Testis (tissue), 2 donors: ENCODE measurements at regions not wholly inside any gene's neighbourhood (a gene's known extent, or its start where the extent isn't known, plus 50 kb on each side); places are given as distances from the start of the nearest gene placed in this dataset.

Experiments
- DNase-seq: peaks from one replicate; pipeline ENCODE4 v3.0.0-alpha.2; 2019
- H3K27ac ChIP-seq, 2 donors: fragments of 200-600 bp; sonication (generic); one replicate each; pipeline ENCODE4 v1.5.1; 2019
- H3K27me3 ChIP-seq: fragments of 200-600 bp; sonication (generic); one replicate; pipeline ENCODE4 v1.5.1; 2019
- H3K36me3 ChIP-seq: fragments of 200-600 bp; sonication (generic); one replicate; pipeline ENCODE4 v1.5.1; 2017; ENCODE audit warnings: low read depth; ENCODE audit errors: missing control alignments
- H3K4me1 ChIP-seq: fragments of 200-600 bp; sonication (generic); one replicate; pipeline ENCODE4 v1.5.1; 2019
- H3K4me3 ChIP-seq, 2 donors: fragments of 200-600 bp; sonication (generic); one replicate each; pipeline ENCODE4 v1.5.1; 2017 to 2019
- H3K9me3 ChIP-seq: fragments of 200-600 bp; sonication (generic); one replicate; pipeline ENCODE4 v1.5.1; 2017
- POLR2A ChIP-seq: fragments of 450-650 bp; IDR thresholded peaks from one replicate; pipeline ENCODE4 v1.6.1; 2017; ENCODE audit warnings: antibody characterized with exemption, mild to moderate bottlenecking, moderate library complexity
- WGBS, 2 donors: methylation state at CpG; one replicate each; pipeline ENCODE4 v1.1.5; 2018; 5-methylcytosine and 5-hydroxymethylcytosine counted together
- intact Hi-C: fragments of 100-400 bp; cut with DNase I; formaldehyde crosslinking; loops from one replicate; pipeline ENCODE4 v1.15.1; 2023; ENCODE audit warnings: low total_unique reads
- TF ChIP-seq, protein P1 (sequence below), 3 experiments: fragments of 450-650 bp in 2 of 3; fragments of 200-600 bp in 1 of 3; sonication (generic) in 1 of 3; IDR thresholded peaks; one replicate each; pipeline ENCODE4 v1.5.1; 2016 to 2019; ENCODE audit warnings: antibody characterized with exemption in 3 of 3, mild to moderate bottlenecking in 2 of 3, moderate library complexity in 1 of 3

DNA sequence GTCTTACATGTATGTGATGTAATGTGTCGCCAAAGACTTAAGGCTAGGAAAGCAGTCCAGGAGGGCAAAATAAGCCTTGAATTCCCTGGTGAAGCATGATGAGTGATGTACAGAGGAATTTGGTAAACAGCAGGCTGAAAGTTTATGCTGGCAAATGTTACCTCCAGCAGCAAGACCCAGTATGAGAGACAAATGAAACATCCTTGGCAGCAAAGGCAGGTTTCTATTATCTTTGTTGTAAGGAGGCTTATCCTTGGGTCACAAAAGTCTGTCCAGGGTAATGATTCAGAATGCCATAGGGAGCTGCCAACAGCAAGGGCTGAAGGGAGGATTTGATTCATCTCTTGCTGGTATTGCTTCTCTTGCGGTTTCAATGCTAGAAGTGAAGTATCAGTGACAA is 75.9 kb upstream of the HTR4 start:
- no peak for DNase-seq
- Histone ChIP-seq H3K27me3 (no peaks in the 10 kb centered on the region), H3K36me3 (no peaks in the 10 kb centered on the region), H3K27ac (no peak overlapping the region), H3K4me3 (no peak overlapping the region), H3K4me1 (no peaks in the 10 kb centered on the region), H3K9me3 (no peaks in the 10 kb centered on the region)
- intact Hi-C loops, result loop anchor here (10.0 kb wide), 1 partner anchor 305 kb away; no protein-coding TSS in a partner anchor
- 66 to 83% methylated on average over 2 of the region's 2 CpGs for WGBS, 2 donors
- TF ChIP-seq, protein P1, sequence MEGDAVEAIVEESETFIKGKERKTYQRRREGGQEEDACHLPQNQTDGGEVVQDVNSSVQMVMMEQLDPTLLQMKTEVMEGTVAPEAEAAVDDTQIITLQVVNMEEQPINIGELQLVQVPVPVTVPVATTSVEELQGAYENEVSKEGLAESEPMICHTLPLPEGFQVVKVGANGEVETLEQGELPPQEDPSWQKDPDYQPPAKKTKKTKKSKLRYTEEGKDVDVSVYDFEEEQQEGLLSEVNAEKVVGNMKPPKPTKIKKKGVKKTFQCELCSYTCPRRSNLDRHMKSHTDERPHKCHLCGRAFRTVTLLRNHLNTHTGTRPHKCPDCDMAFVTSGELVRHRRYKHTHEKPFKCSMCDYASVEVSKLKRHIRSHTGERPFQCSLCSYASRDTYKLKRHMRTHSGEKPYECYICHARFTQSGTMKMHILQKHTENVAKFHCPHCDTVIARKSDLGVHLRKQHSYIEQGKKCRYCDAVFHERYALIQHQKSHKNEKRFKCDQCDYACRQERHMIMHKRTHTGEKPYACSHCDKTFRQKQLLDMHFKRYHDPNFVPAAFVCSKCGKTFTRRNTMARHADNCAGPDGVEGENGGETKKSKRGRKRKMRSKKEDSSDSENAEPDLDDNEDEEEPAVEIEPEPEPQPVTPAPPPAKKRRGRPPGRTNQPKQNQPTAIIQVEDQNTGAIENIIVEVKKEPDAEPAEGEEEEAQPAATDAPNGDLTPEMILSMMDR (IDR thresholded peaks at IDR 0.05), result no peak

DNA sequence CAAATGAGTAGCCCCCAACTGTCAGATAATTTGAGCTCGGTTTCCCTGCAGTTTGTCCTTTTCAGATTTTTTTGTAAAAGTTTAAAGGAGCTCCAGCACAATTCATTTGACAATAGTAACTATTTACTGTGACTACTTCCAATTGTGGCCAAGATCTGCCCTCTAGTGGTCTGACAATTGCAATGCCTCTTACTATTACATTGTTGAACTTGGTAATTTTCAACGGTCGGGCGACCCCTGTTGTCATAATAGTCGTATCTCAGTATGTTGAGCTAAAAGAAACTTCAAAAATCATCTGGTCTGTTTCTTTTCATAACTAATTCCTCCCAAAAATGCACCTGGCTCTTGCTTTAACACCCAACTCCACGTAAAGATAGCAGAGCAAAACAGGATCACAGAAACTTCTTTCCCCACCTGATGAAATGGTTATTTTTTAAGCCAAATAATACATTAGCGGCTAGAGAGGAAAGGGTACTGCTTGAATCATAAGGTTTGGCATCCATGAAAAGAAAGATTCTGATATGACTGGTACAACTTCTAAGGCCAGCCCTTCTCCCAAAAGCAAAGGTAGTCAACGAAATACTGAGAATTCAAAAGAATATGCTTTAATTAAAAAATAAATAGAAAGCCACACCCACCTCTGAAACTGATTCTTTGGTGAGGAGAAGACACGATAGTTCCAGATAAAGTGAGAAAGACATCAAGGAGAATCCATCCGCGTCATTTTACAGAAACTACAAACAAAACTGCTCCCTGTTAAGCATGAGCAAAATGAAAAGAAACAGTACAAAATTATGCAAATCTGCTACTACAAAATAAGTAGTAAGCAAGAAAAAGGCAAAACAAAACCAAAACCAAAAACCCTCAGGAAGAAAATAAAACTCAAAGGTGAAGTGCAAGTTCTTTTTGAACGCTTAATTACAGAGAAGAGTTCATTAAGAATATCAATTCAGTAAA is 76.9 kb upstream of the HTR4 start:
- TF ChIP-seq, protein P1 (IDR thresholded peaks at IDR 0.05), result peak; percentile 94 to 98 (median 97)
- TF ChIP-seq POLR2A, result no peak
- no peak overlapping the region for H3K27ac ChIP-seq
- H3K9me3 ChIP-seq, result no peaks in the 10 kb centered on the region
- no peaks in the 10 kb centered on the region for H3K27me3 ChIP-seq
- 15 to 21% methylated on average over 12 of the region's 12 CpGs for WGBS, 2 donors
- H3K4me1 ChIP-seq, result no peaks in the 10 kb centered on the region
- no peaks in the 10 kb centered on the region for H3K36me3 ChIP-seq
- no peak overlapping the region for H3K4me3 ChIP-seq
- peak; percentile 93 for DNase-seq
- intact Hi-C loops, result loop anchor here (10.0 kb wide), 1 partner anchor 304 kb away; no protein-coding TSS in a partner anchor

DNA sequence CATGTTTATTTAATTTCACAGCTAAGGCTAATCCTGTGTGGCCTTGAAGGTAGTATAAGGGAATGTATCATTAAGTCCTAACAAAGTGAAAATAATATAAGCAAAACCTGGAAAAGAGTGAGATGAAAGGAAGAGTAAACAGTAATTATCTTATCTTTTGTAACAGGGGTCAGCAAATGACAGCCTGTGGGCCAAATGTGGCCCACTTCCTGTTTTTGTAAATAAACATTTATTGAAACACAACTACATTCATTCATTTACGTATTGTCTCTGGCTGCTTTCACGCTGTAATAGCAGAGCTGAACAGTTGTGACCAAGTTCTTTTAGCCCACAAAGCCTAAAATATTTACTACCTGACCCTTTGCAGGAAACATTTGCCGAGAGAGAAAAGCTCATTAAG is 78.4 kb upstream of the HTR4 start:
- intact Hi-C loops, result loop anchor here (10.0 kb wide), 1 partner anchor 302 kb away; no protein-coding TSS in a partner anchor
- DNase-seq, result no peak
- TF ChIP-seq, protein P1 (IDR thresholded peaks at IDR 0.05), result no peak
- no peak for TF ChIP-seq POLR2A

DNA sequence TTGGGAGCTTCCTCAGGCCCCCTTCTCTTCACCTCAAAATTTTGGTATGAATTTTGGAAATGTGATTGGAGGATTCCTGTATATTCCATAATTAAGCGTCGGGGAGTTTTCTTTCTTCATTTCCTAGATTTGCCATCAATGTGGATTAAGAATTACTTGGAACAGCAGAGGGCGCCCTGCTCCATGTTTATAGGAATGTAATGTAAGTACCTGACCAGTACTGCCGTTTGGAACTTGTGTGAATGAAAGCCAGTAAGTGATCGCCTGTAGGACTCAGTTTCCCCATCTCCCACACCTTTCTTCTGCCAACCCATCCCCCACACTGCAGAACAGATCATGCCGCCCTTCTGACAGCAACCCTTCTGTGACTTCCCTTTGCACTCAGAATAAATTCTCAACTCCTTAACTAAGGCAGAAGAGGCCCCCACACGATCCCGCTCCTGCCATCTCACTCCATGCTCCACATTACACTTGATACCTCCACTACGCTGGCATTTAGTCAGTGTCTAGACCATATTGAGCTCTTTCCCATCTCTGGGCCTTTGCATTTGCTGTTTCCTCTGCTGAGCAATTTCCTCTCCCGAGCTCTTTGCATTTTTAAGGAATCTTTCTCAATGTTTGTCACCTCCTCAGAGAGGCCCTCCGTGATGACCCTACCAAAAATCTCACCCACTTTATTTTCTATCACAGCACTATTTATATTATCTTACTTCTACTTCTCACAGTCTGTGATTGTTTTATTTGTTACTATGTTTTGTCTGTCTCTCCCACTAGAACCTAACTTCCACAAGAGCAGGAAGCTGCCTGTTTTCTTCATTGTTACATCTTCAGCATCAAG is 79.5 kb upstream of the HTR4 start:
- Histone ChIP-seq H3K9me3 (no peaks in the 10 kb centered on the region), H3K27me3 (no peaks in the 10 kb centered on the region), H3K4me1 (no peaks in the 10 kb centered on the region), H3K36me3 (no peaks in the 10 kb centered on the region), H3K27ac (no peak overlapping the region), H3K4me3 (no peak overlapping the region)
- intact Hi-C loops, result loop anchor here (10.0 kb wide), 1 partner anchor 301 kb away; no protein-coding TSS in a partner anchor
- TF ChIP-seq, protein P1 (IDR thresholded peaks at IDR 0.05), result peak; percentile 61 to 69 (median 66)
- TF ChIP-seq POLR2A, result no peak
- peak; percentile 96 for DNase-seq
- 23 to 24% methylated on average over 11 of the region's 11 CpGs for WGBS, 2 donors

More for the DNA sequence above, 78.4 kb upstream of the HTR4 start:
- Histone ChIP-seq H3K36me3 (no peaks in the 10 kb centered on the region), H3K27ac (no peak overlapping the region), H3K27me3 (no peaks in the 10 kb centered on the region), H3K4me3 (no peak overlapping the region), H3K9me3 (no peaks in the 10 kb centered on the region), H3K4me1 (no peaks in the 10 kb centered on the region)
- 72 to 77% methylated on average over 3 of the region's 3 CpGs for WGBS, 2 donors
